Left lung (tissue), 4 donors: ENCODE measurements at regions not wholly inside any gene's neighbourhood (a gene's known extent, or its start where the extent isn't known, plus 50 kb on each side); places are given as distances from the start of the nearest gene placed in this dataset.

Source experiments
- ATAC-seq: fragments of 200-7000 bp; cut with Tn5 transposase; one replicate; pipeline ENCODE4 v1.9.1; 2020; ENCODE audit warnings: moderate library complexity
- DNase-seq, 4 donors: peaks; one replicate each; pipeline ENCODE4 v3.0.0-alpha.2; 2013 to 2020
- H3K27ac ChIP-seq, 2 donors: fragments of 200-600 bp; sonication (generic) in 1 of 2; one replicate each; pipeline versions ENCODE4 v1.5.0 to v1.8.0; 2020 to 2021
- H3K27me3 ChIP-seq, 2 donors: fragments of 200-600 bp; sonication (generic) in 1 of 2; one replicate each; pipeline versions ENCODE4 v1.5.0 to v1.8.0; 2020 to 2021
- H3K36me3 ChIP-seq, 2 donors: fragments of 200-600 bp; sonication (generic) in 1 of 2; one replicate each; pipeline versions ENCODE4 v1.5.0 to v1.8.0; 2020 to 2021
- H3K4me1 ChIP-seq, 2 donors: fragments of 200-600 bp; one replicate each; pipeline ENCODE4 v1.8.0; 2021
- H3K4me3 ChIP-seq, 2 donors: fragments of 200-600 bp; sonication (generic) in 1 of 2; one replicate each; pipeline versions ENCODE4 v1.5.0 to v1.8.0; 2020 to 2021; ENCODE audit warnings: mild to moderate bottlenecking in 1 of 2
- H3K9me3 ChIP-seq, 2 donors: fragments of 200-600 bp; sonication (generic) in 1 of 2; one replicate each; pipeline versions ENCODE4 v1.5.0 to v1.8.0; 2020 to 2021
- CTCF ChIP-seq, 2 donors: fragments of 200-600 bp; sonication (generic) in 1 of 2; IDR thresholded peaks; one replicate each; pipeline versions ENCODE4 v1.5.0 to v1.8.0; 2021; ENCODE audit warnings: antibody characterized with exemption in 2 of 2
- intact Hi-C, 2 donors: fragments of 100-400 bp; cut with DNase I; formaldehyde crosslinking; loops; one replicate each; pipeline versions ENCODE4 v1.11.2 to v1.14.2; 2022
- donor health status: DM: no; HTN: yes; CAD: no.
- donor health status: DM: no; HTN: no; CAD: no.

GRCh38 chr1:59113876-59114457, 182.9 kb upstream of the FGGY start:
- DNase-seq = no peak

GRCh38 chr1:59115865-59116264, 181.0 kb upstream of the FGGY start:
- no peak for TF ChIP-seq CTCF (IDR thresholded peaks at IDR 0.05)
- DNase-seq = no peak
- no peaks in the 10 kb centered on the region for H3K27me3 ChIP-seq
- H3K9me3 ChIP-seq = no peaks in the 10 kb centered on the region
- no peaks in the 10 kb centered on the region for H3K4me1 ChIP-seq
- no peak overlapping the region for H3K27ac ChIP-seq
- H3K4me3 ChIP-seq = no peak overlapping the region
- intact Hi-C loops = no loop called here
- no peak for ATAC-seq
- no peaks in the 10 kb centered on the region for H3K36me3 ChIP-seq

More at GRCh38 chr1:59113876-59114457, 182.9 kb upstream of the FGGY start:
- TF ChIP-seq CTCF (IDR thresholded peaks at IDR 0.05) = no peak
- Histone ChIP-seq H3K4me3 (no peak overlapping the region), H3K9me3 (no peaks in the 10 kb centered on the region), H3K36me3 (no peaks in the 10 kb centered on the region), H3K27me3 (no peaks in the 10 kb centered on the region), H3K4me1 (no peaks in the 10 kb centered on the region), H3K27ac (no peak overlapping the region)
- no peak for ATAC-seq
- intact Hi-C loops = no loop called here

GRCh38 chr1:59116920-59117542, 179.9 kb upstream of the FGGY start:
- no peak for TF ChIP-seq CTCF (IDR thresholded peaks at IDR 0.05)
- Histone ChIP-seq H3K27ac (no peak overlapping the region), H3K4me3 (no peak overlapping the region), H3K9me3 (no peaks in the 10 kb centered on the region), H3K27me3 (no peaks in the 10 kb centered on the region), H3K36me3 (no peaks in the 10 kb centered on the region), H3K4me1 (no peaks in the 10 kb centered on the region)
- ATAC-seq (no peak), DNase-seq (no peak)
- intact Hi-C loops = no loop called here

- Histone ChIP-seq H3K27ac (no peak overlapping the region), H3K36me3 (no peaks in the 10 kb centered on the region), H3K27me3 (no peaks in the 10 kb centered on the region), H3K9me3 (no peaks in the 10 kb centered on the region), H3K4me1 (no peaks in the 10 kb centered on the region), H3K4me3 (no peak overlapping the region)
- intact Hi-C loops = no loop called here
- ATAC-seq = no peak
- no peak for TF ChIP-seq CTCF (IDR thresholded peaks at IDR 0.05)
- no peak for DNase-seq
Measured at GRCh38 chr1:59122527-59122926, 174.4 kb upstream of the FGGY start.

GRCh38 chr1:59123081-59123681, 173.7 kb upstream of the FGGY start:
- Histone ChIP-seq H3K4me1 (no peaks in the 10 kb centered on the region), H3K36me3 (no peaks in the 10 kb centered on the region), H3K4me3 (no peak overlapping the region), H3K9me3 (no peaks in the 10 kb centered on the region), H3K27me3 (no peaks in the 10 kb centered on the region), H3K27ac (no peak overlapping the region)
- no peak for TF ChIP-seq CTCF (IDR thresholded peaks at IDR 0.05)
- ATAC-seq = no peak
- no peak for DNase-seq
- intact Hi-C loops = no loop called here
